GM10248 (cell line): ENCODE measurements at regions not wholly inside any gene's neighbourhood (a gene's known extent, or its start where the extent isn't known, plus 50 kb on each side); places are given as distances from the start of the nearest gene placed in this dataset.
"Not testable (repeated sequence)": the region's sequence is repeated elsewhere in the genome, so short reads cannot be mapped to it uniquely, and the experiment has no call there.

ENCODE experiments used
- CTCF ChIA-PET: fragments of 300-600 bp; sonication (Branson Sonifier 250); formaldehyde crosslinking; extraction: SDS; loops from one replicate; lab custom pipeline; 2021; ENCODE audit warnings: antibody characterized with exemption; lab: Yijun Ruan, JAX
- POLR2A ChIA-PET: fragments of 350-650 bp; sonication (Branson Sonifier 250); formaldehyde crosslinking; extraction: SDS; loops from one replicate; lab custom pipeline; 2020; ENCODE audit warnings: antibody characterized with exemption; lab: Yijun Ruan, JAX
- DNase-seq: peaks from one replicate; pipeline ENCODE4 v3.0.0; 2012; ENCODE audit errors: extremely low spot score
- CTCF ChIP-seq: IDR thresholded peaks from 2 replicates; pipeline ENCODE4 v1.5.1; 2012; ENCODE audit warnings: mild to moderate bottlenecking, low read depth; ENCODE audit errors: extremely low read depth, missing control alignments, control extremely low read depth

DNA sequence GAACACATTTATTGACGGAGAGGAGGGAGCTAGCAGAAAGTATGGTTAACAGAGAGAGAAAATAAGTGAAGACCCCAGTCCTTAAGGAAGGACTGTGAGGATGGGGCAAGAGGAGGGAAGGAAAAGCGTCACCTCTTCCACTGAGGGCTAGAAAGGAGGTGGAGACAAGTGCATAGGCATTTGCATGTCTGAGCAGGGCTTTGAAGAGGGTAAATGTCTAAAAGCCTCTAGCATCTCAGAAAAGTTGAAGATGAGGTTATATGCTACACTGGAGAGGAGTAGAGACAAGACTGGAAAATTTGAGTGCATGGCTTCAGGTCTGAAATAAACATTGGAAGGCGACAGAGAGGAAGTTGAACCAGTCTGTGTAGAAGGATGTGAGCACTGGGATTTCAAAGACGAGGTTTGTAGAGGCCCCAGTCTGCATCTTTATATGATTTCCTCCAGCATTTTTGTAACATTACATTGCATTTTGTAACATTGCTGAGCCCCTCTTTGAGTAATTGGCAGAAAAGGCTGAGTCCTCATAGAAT lies 98.5 kb upstream of the IFNG-AS1 start:
- ChIA-PET POLR2A (no interaction called here), CTCF (interaction anchor here (1.4 kb wide), 1 partner anchor 48 kb away, joined by 3 read pairs; no protein-coding TSS in a partner anchor)
- no peak for TF ChIP-seq CTCF
- DNase-seq: no peak

DNA sequence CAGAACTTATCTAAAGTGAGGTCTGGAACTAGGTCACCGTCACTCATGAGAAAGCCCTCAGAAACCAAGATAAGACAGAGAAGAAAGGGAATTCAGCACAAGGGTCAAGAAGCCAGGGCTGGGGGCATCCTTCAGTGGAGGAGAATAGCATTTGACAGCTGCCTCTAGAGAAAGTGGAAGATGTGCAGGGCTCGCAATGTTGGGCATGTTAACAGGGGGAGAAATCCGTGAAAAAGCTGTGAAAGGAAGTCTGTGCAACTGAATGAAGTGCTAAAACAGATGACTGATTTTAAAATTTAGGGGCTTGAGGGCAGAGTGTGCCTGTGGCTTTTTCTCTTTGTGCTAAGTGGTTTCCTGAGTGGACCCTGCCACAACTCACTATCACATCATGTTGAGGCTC lies 97.7 kb upstream of the IFNG-AS1 start:
- CTCF ChIA-PET: interaction anchor here (1.4 kb wide), 1 partner anchor 48 kb away, joined by 3 read pairs; no protein-coding TSS in a partner anchor
- POLR2A ChIA-PET: no interaction called here

DNA sequence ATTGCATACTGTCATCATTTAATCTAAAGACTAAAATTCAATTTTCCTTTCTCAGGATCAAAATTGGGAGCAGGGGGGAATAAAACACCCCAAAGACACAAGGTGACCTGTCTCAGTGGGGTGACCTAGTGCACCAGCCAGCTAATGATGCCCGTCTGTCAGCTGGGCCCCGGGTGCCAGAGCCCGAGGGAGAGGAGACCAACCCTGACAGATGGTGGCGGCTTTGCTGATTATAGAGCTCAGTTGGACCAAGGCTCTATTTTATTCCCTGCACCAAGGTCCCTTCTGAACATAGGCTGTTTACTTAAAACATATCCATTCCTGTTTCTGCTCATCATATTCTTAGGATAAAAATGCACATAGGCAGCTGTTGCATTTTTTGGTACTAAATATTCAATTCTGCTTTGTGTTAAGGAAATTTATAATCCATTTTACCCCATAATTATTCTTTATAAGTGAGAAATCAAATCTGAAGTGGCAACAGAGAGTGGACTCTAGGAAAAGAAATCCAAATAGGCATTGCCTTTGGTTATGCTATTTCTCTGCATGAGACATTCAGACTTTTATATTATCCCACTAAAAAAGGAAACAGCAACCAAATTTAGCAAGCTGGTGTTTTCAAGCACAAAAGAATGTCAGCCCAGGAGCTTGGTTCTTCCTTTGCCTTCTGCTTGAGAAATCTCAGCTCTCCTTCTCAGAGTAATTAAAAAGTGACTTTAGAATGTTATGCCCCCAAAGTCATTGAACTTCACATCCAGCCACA lies 96.8 kb upstream of the IFNG-AS1 start:
- no peak for DNase-seq
- POLR2A ChIA-PET: no interaction called here
- TF ChIP-seq CTCF: no peak
- CTCF ChIA-PET: no interaction called here

More for the DNA sequence above, 97.7 kb upstream of the IFNG-AS1 start:
- no peak for DNase-seq
- no peak for TF ChIP-seq CTCF

GRCh38 chr12:67893022-67893580 lies 96.1 kb upstream of the IFNG-AS1 start:
- CTCF ChIA-PET: no interaction called here

DNA sequence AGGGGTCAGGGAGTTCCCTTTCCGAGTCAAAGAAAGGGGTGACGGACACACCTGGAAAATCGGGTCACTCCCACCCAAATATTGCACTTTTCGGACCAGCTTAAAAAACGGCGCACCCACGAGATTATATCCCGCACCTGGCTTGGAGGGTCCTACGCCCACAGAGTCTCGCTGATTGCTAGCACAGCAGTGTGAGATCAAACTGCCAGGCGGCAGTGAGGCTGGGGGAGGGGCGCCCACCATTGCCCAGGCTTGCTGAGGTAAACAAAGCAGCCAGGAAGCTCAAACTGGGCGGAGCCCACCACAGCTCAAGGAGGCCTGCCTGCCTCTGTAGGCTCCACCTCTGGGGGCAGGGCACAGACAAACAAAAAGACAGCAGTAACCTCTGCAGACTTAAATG lies 88.8 kb upstream of the IFNG-AS1 start:
- CTCF ChIA-PET: not testable (repeated sequence)

More at GRCh38 chr12:67893022-67893580, 96.1 kb upstream of the IFNG-AS1 start:
- no peak for DNase-seq
- TF ChIP-seq CTCF: no peak
- POLR2A ChIA-PET: no interaction called here

DNA sequence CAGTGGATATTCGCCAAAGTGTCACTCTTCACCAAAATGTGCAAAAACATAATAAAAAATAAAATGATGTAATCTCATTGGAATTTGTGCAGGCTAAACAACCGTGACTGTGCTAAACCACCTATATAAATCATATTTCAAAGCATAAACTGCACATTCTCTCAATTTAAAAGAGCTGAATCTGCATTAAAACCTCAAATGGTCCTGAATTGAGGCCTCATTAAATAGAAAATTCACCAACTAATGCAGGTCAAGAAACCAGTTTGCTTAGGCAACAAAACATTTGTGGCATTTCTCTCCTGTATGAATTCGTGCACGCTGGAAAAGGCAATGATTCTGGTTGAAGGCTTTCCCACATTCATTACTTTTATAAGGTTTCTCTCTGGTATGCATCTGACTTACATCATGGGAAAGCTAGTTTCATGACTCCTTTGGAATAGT lies 80.1 kb upstream of the IFNG-AS1 start:
- no peak for TF ChIP-seq CTCF
- ChIA-PET CTCF (interaction anchor here (1.1 to 1.4 kb wide), 2 partner anchors 13 to 345 kb away, joined by 3 read pairs; no protein-coding TSS in a partner anchor), POLR2A (interaction anchor here (0.5 kb wide), 1 partner anchor 255 kb away, joined by 3 read pairs; no protein-coding TSS in a partner anchor)

More for the DNA sequence above, 88.8 kb upstream of the IFNG-AS1 start:
- DNase-seq, POLR2A ChIA-PET: not testable (repeated sequence)

More for the DNA sequence above, 80.1 kb upstream of the IFNG-AS1 start:
- DNase-seq: no peak
